HepG2 (cell line): ENCODE measurements at regions not wholly inside any gene's neighbourhood (a gene's known extent, or its start where the extent isn't known, plus 50 kb on each side); places are given as distances from the start of the nearest gene placed in this dataset.

ENCODE experiments used
- ATAC-seq: fragments of 200-7000 bp; cut with Tn5 transposase; 3 replicates; pipeline ENCODE4 v1.9.1; 2020; ENCODE audit warnings: mild to moderate bottlenecking, moderate library complexity
- BruUV-seq: library from RNA; stranded (reverse); fragments of 400-500 nt; replicated peaks from 2 replicates; lab custom pipeline; 2021; lab: Mats Ljungman, UMichigan
- CTCF ChIA-PET: fragments of 300-600 bp; formaldehyde crosslinking; extraction: SDS; loops from one replicate; lab custom pipeline; 2021; ENCODE audit warnings: low total read pairs, inconsistent platforms, low intra/inter-chr PET ratio; lab: Yijun Ruan, JAX
- POLR2A ChIA-PET: fragments of 350-600 bp; sonication (Branson Sonifier 250); formaldehyde crosslinking; loops from one replicate; lab custom pipeline; 2020; ENCODE audit warnings: antibody characterized with exemption, inconsistent platforms; lab: Yijun Ruan, JAX
- DNase-seq: peaks from one replicate; pipeline ENCODE4 v3.0.0-alpha.2; 2015; ENCODE audit warnings: low spot score
- FAIRE-seq: peaks from 3 replicates; lab custom pipeline; 2011; peaks lifted over from hg19 to GRCh38; lab: Jason Lieb, UNC
- H2AFZ ChIP-seq: one replicate; pipeline ENCODE4 v1.6.1; 2011; ENCODE audit warnings: low read length, inconsistent platforms
- H3K27ac ChIP-seq: fragments of 300-600 bp; 3 replicates; pipeline ENCODE4 v1.8.0; 2011; ENCODE audit warnings: mixed run types, mild to moderate bottlenecking, mixed read lengths, low read length, inconsistent platforms; ENCODE audit not compliant: insufficient read depth; ENCODE audit errors: extremely low read length
- H3K27me3 ChIP-seq, 2 experiments: fragments of 200-600 bp in 1 of 2; 2 replicates in 1 of 2; 3 replicates in 1 of 2; pipeline versions ENCODE4 v1.6.0 to v1.8.0; 2011; ENCODE audit warnings: low read length in 2 of 2, mild to moderate bottlenecking in 2 of 2, moderate library complexity in 2 of 2, inconsistent platforms in 1 of 2; ENCODE audit not compliant: insufficient read depth in 2 of 2, control insufficient read depth in 1 of 2
- H3K36me3 ChIP-seq, 2 experiments: fragments of 200-600 bp in 1 of 2; replicated peaks in 1 of 2; 2 replicates in 1 of 2; 3 replicates in 1 of 2; pipeline versions ENCODE4 v1.5.1 to v1.8.0; 2011; ENCODE audit warnings: low read length in 2 of 2, inconsistent platforms in 1 of 2; ENCODE audit not compliant: insufficient read depth in 2 of 2, control insufficient read depth in 1 of 2
- H3K4me1 ChIP-seq: 2 replicates; pipeline ENCODE4 v1.5.1; 2012; ENCODE audit warnings: low read length, inconsistent platforms; ENCODE audit not compliant: insufficient read depth
- H3K4me2 ChIP-seq: 2 replicates; pipeline ENCODE4 v1.6.0; 2011; ENCODE audit warnings: low read depth, low read length, inconsistent platforms
- H3K4me3 ChIP-seq, 3 experiments: fragments of 200-600 bp in 1 of 3; sonication (generic), shearing (Covaris generic) in 1 of 3; replicated peaks in 1 of 3; 2 replicates each; pipeline ENCODE4 v1.5.1; 2011 to 2016; ENCODE audit warnings: low read length in 3 of 3, inconsistent platforms in 2 of 3, low read depth in 2 of 3, mild to moderate bottlenecking in 2 of 3, control low read depth in 1 of 3, mixed read lengths in 1 of 3; ENCODE audit not compliant: insufficient read depth in 1 of 3
- H3K79me2 ChIP-seq: one replicate; pipeline ENCODE4 v1.6.1; 2011; ENCODE audit warnings: low read length, inconsistent platforms; ENCODE audit not compliant: insufficient read depth
- H3K9ac ChIP-seq: 2 replicates; pipeline ENCODE4 v1.6.0; 2011; ENCODE audit warnings: mild to moderate bottlenecking, low read depth, low read length, inconsistent platforms; ENCODE audit not compliant: insufficient read depth
- H3K9me3 ChIP-seq: 2 replicates; pipeline ENCODE4 v1.5.1; 2012; ENCODE audit warnings: mild to moderate bottlenecking, low read length
- H4K20me1 ChIP-seq: 2 replicates; pipeline ENCODE4 v1.6.0; 2011; ENCODE audit warnings: inconsistent platforms, mild to moderate bottlenecking, low read length, moderate library complexity; ENCODE audit not compliant: insufficient read depth
- ATRX ChIP-seq: sonication (generic); formaldehyde crosslinking; IDR thresholded peaks from 2 replicates; pipeline ENCODE4 v1.4.0; 2020; ENCODE audit warnings: missing genetic modification reagents, borderline replicate concordance
- PHF5A ChIP-seq: IDR thresholded peaks from one replicate; pipeline ENCODE4 v1.6.1; 2018; ENCODE audit warnings: low read depth, missing genetic modification reagents; ENCODE audit not compliant: unreplicated experiment
- WGBS: methylation state at CpG from one replicate; pipeline ENCODE4 v1.1.6; 2017; ENCODE audit warnings: low lambda C conversion rate; 5-methylcytosine and 5-hydroxymethylcytosine counted together
- in situ Hi-C: cut with HindIII; loops from 2 replicates; pipeline ENCODE4 v1.10.0; 2017; ENCODE audit warnings: low pct_unique_long_range_greater_than_20kb; ENCODE audit not compliant: extremely low pct_ligation_motif_present
- intact Hi-C: fragments of 100-400 bp; cut with micrococcal nuclease; formaldehyde crosslinking; loops from one replicate; pipeline ENCODE4 v1.10.0; 2022; ENCODE audit not compliant: unreplicated experiment
- TF ChIP-seq, protein P1 (sequence below): sonication (generic); formaldehyde crosslinking; IDR thresholded peaks from 2 replicates; pipeline ENCODE4 v1.4.0; 2020; ENCODE audit warnings: missing genetic modification reagents

GRCh38 chr2:183341057-183341456 lies 216.8 kb downstream of the NUP35 start:
- no peaks in the 10 kb centered on the region for H3K27me3 ChIP-seq
- no peak for DNase-seq
- in situ Hi-C loops: no loop called here
- H3K4me1 ChIP-seq: no peaks in the 10 kb centered on the region
- H3K4me2 ChIP-seq: no peak overlapping the region
- no peak for FAIRE-seq
- CTCF ChIA-PET: no interaction called here
- no TSS peak for BruUV-seq
- intact Hi-C loops: no loop called here
- H3K4me3 ChIP-seq: no peak overlapping the region
- H3K9ac ChIP-seq: no peak overlapping the region
- H3K79me2 ChIP-seq: no peaks in the 10 kb centered on the region
- no peak overlapping the region for H3K27ac ChIP-seq
- POLR2A ChIA-PET: no interaction called here
- H3K36me3 ChIP-seq: no peaks in the 10 kb centered on the region
- WGBS: 3% methylated on average over 1 of the region's 1 CpG
- no peaks in the 10 kb centered on the region for H3K9me3 ChIP-seq
- H2AFZ ChIP-seq: no peak overlapping the region
- no peak for ATAC-seq
- no peaks in the 10 kb centered on the region for H4K20me1 ChIP-seq
- TF ChIP-seq ATRX (CRISPR knock-in tag): no peak
- TF ChIP-seq, all 625 proteins: peak for 0

GRCh38 chr2:183347969-183348368 lies 223.7 kb downstream of the NUP35 start:
- no peaks in the 10 kb centered on the region; a peak in 1 of 5 replicates for H3K27me3 ChIP-seq
- FAIRE-seq (no peak), ATAC-seq (no peak), DNase-seq (no peak)
- no peak overlapping the region for H3K9ac ChIP-seq
- intact Hi-C loops (no loop called here), in situ Hi-C loops (no loop called here)
- TF ChIP-seq, protein P1, sequence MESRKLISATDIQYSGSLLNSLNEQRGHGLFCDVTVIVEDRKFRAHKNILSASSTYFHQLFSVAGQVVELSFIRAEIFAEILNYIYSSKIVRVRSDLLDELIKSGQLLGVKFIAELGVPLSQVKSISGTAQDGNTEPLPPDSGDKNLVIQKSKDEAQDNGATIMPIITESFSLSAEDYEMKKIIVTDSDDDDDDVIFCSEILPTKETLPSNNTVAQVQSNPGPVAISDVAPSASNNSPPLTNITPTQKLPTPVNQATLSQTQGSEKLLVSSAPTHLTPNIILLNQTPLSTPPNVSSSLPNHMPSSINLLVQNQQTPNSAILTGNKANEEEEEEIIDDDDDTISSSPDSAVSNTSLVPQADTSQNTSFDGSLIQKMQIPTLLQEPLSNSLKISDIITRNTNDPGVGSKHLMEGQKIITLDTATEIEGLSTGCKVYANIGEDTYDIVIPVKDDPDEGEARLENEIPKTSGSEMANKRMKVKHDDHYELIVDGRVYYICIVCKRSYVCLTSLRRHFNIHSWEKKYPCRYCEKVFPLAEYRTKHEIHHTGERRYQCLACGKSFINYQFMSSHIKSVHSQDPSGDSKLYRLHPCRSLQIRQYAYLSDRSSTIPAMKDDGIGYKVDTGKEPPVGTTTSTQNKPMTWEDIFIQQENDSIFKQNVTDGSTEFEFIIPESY (CRISPR knock-in tag): no peak
- TF ChIP-seq PHF5A: no peak
- no peaks in the 10 kb centered on the region for H3K79me2 ChIP-seq
- CTCF ChIA-PET: no interaction called here
- 26% methylated on average over 3 of the region's 3 CpGs for WGBS
- H3K4me1 ChIP-seq: no peaks in the 10 kb centered on the region
- H3K4me2 ChIP-seq: no peak overlapping the region
- H3K4me3 ChIP-seq: no peak overlapping the region
- no peaks in the 10 kb centered on the region for H3K36me3 ChIP-seq
- no peak overlapping the region for H2AFZ ChIP-seq
- no peak overlapping the region for H3K27ac ChIP-seq
- no peaks in the 10 kb centered on the region for H3K9me3 ChIP-seq
- BruUV-seq: no TSS peak
- H4K20me1 ChIP-seq: no peaks in the 10 kb centered on the region
- POLR2A ChIA-PET: no interaction called here
